ENCODE measurements at regions not wholly inside any gene's neighbourhood (a gene's known extent, or its start where the extent isn't known, plus 50 kb on each side); places are given as distances from the start of the nearest gene placed in this dataset.

DNA sequence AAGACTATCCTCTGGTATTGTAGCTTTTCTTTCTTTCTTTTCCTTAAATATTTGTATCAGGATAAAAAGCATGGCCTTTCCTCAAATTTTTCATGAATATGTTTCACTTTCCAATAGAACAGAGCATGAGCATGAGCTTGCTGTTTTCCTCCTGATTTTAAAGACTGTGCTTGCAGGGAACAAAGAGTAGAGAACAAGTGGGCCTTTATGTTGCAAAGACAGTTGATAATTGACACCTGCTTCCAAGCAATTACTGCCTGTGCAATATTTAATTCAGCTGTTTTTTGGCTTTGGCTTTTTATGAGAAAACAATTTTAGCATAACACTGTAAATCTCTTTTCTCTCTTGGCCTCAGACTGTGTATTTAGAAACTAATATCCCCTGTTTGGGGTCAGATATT lies 263.6 kb upstream of the AZI2 start:
- TF ChIP-seq, protein P1, sequence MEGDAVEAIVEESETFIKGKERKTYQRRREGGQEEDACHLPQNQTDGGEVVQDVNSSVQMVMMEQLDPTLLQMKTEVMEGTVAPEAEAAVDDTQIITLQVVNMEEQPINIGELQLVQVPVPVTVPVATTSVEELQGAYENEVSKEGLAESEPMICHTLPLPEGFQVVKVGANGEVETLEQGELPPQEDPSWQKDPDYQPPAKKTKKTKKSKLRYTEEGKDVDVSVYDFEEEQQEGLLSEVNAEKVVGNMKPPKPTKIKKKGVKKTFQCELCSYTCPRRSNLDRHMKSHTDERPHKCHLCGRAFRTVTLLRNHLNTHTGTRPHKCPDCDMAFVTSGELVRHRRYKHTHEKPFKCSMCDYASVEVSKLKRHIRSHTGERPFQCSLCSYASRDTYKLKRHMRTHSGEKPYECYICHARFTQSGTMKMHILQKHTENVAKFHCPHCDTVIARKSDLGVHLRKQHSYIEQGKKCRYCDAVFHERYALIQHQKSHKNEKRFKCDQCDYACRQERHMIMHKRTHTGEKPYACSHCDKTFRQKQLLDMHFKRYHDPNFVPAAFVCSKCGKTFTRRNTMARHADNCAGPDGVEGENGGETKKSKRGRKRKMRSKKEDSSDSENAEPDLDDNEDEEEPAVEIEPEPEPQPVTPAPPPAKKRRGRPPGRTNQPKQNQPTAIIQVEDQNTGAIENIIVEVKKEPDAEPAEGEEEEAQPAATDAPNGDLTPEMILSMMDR (IDR thresholded peaks at IDR 0.05 in 2 of 3, conservative IDR thresholded peaks at IDR 0.05 in 1 of 3; ENCODE audit: borderline replicate concordance in 1 of 3, insufficient read depth in 1 of 3, low read depth in 2 of 3, low read length in 2 of 3): no peak
- no peak for TF ChIP-seq EZH2 (IDR thresholded peaks at IDR 0.05)

Data from HCT116 (cell line).